ENCODE measurements at regions not wholly inside any gene's neighbourhood (a gene's known extent, or its start where the extent isn't known, plus 50 kb on each side); places are given as distances from the start of the nearest gene placed in this dataset.
A peak's percentile ranks its signal among the peaks of the same experiment; 100 is the strongest.

- Mint-ChIP-seq H3K4me3 (no peak overlapping the region), H3K36me3 (ENCODE audit: low read depth) (no peaks in the 10 kb centered on the region)
Observed at GRCh38 chr5:149441986-149442385, 62.9 kb upstream of the IL17B start.

DNA sequence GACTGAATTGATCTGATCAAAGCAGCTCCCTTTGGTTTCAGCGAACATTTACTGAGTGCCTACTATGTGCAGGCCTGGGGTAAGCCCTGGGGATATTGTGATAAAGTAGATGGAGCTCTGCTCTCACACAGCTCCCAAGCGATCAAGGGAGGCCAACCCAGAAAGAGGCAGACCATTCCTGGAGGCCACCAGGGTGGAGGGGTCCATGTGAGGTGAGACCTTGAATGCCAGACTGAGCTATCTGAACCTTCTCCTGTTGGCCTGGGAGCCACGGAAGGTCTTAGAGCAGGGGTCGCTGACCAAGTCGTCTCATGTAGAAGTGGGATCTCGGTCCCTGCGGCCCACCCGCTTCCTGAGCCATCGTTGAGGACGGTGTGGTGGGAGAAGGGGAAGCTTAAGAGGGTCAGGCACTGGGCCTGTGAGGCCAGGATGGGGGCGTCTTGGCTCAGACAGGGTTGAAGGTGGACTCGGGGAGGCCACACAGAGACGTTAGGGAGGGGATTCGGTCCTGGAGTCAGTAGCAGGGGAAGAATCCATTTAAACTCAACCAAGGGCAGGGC lies 62.2 kb upstream of the IL17B start:
- TF ChIP-seq CTCF (IDR thresholded peaks at IDR 0.05): no peak
- Mint-ChIP-seq H3K27me3 (ENCODE audit: low read depth, poor library complexity) (peaks cover 14% of the 10 kb centered on the region), H3K36me3 (ENCODE audit: low read depth) (no peaks in the 10 kb centered on the region), H3K9me3 (peaks cover 11% of the 10 kb centered on the region), H3K4me3 (no peak overlapping the region), H3K4me1 (peaks cover 58% of the 10 kb centered on the region), H3K27ac (peak overlapping the region; percentile 42)
- DNase-seq: no peak

More at GRCh38 chr5:149441986-149442385, 62.9 kb upstream of the IL17B start:
- peaks cover 12% of the 10 kb centered on the region for H3K27me3 Mint-ChIP-seq (ENCODE audit: low read depth, poor library complexity)
- no peak overlapping the region for H3K27ac Mint-ChIP-seq
- no peak for DNase-seq
- TF ChIP-seq CTCF (IDR thresholded peaks at IDR 0.05): no peak
- peaks cover 11% of the 10 kb centered on the region for H3K9me3 Mint-ChIP-seq
- H3K4me1 Mint-ChIP-seq: peaks cover 56% of the 10 kb centered on the region

- no peak for TF ChIP-seq CTCF (IDR thresholded peaks at IDR 0.05)
- Mint-ChIP-seq H3K9me3 (peaks cover 6% of the 10 kb centered on the region), H3K27me3 (ENCODE audit: low read depth, poor library complexity) (peaks cover 10% of the 10 kb centered on the region), H3K4me1 (peaks cover 51% of the 10 kb centered on the region), H3K27ac (no peak overlapping the region), H3K36me3 (ENCODE audit: low read depth) (no peaks in the 10 kb centered on the region), H3K4me3 (no peak overlapping the region)
- no peak for DNase-seq
Observed at GRCh38 chr5:149439899-149440542, 60.9 kb upstream of the IL17B start.

GRCh38 chr5:149438711-149439132 lies 59.6 kb upstream of the IL17B start:
- TF ChIP-seq CTCF (IDR thresholded peaks at IDR 0.05): no peak
- peaks cover 50% of the 10 kb centered on the region for H3K4me1 Mint-ChIP-seq
- no peak overlapping the region for H3K27ac Mint-ChIP-seq
- H3K36me3 Mint-ChIP-seq (ENCODE audit: low read depth): no peaks in the 10 kb centered on the region
- DNase-seq: no peak
- peaks cover 10% of the 10 kb centered on the region for H3K27me3 Mint-ChIP-seq (ENCODE audit: low read depth, poor library complexity)
- H3K9me3 Mint-ChIP-seq: no peaks in the 10 kb centered on the region
- H3K4me3 Mint-ChIP-seq: no peak overlapping the region

GRCh38 chr5:149438281-149438680 lies 59.2 kb upstream of the IL17B start:
- peaks cover 10% of the 10 kb centered on the region for H3K27me3 Mint-ChIP-seq (ENCODE audit: low read depth, poor library complexity)
- DNase-seq: no peak
- H3K27ac Mint-ChIP-seq: no peak overlapping the region
- H3K36me3 Mint-ChIP-seq (ENCODE audit: low read depth): no peaks in the 10 kb centered on the region
- H3K4me3 Mint-ChIP-seq: no peak overlapping the region
- H3K9me3 Mint-ChIP-seq: no peaks in the 10 kb centered on the region
- H3K4me1 Mint-ChIP-seq: peaks cover 49% of the 10 kb centered on the region
- no peak for TF ChIP-seq CTCF (IDR thresholded peaks at IDR 0.05)
